IPS-NIHi7 (cell line): ENCODE measurements at regions not wholly inside any gene's neighbourhood (a gene's known extent, or its start where the extent isn't known, plus 50 kb on each side); places are given as distances from the start of the nearest gene placed in this dataset.
"Not testable (repeated sequence)": the region's sequence is repeated elsewhere in the genome, so short reads cannot be mapped to it uniquely, and the experiment has no call there.

ENCODE experiments used
- DNase-seq: peaks from one replicate; pipeline ENCODE4 v3.0.0; 2012; ENCODE audit warnings: mixed read lengths; ENCODE audit errors: extremely low spot score

DNA sequence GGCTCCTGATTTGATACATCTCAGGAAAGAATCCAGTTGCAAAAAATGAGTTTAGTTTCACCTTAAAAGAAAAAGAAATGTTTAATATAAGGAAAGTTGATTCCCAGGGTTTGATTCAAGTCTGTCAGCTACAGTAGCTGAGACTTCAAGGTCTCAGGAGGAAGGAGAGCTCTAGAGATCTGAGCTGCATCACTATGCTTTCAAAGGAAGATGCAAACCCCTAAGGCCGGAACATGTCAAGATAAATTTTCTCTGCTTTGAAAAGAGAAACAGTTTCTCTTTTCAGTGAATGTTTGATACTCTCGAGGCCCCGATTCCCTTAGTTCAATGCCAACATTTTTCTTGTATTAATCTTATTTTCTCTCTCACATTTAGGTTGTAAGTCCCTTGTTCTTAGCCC, 128.6 kb downstream of the RGPD3 start:
- no peak for DNase-seq

DNA sequence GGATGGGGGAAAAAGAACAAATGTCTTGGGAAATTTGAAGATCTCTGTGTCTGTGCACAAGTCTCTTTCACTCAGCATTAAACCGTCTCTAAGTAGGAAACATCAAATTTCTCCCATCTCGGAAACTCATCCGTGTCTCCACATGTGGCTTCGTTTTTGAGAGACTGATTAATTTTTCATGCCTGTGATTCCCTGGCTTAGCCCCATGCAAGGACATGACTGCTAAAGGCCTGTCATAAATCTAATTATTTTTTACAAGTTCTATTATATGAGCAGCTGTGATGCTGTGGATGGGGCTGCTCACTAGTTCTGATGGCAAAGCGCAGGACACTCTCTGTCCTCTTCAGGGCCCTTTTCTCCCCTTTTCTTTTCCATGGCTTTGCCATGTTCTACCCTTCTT, 129.1 kb downstream of the RGPD3 start:
- no peak for DNase-seq

DNA sequence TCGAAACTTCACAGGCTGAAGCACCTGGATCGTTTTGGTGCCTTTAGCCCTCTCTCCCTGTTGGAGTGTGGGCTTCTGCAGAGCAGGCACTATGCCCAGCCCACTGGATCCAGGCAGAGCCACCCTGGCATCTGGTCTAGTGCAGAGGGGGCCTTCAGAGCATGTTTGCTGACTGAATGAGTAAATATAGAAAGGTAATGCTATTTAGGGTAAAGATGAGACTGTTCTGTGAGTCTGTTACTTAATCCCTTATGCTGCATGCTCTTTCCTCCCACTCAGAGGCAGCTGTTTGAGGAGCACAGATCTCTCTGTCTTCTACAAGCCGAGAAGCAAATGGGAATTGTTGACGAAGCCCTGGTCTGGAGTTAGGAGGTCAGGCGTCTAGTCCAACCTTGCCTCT, 130.2 kb downstream of the RGPD3 start:
- no peak for DNase-seq

DNA sequence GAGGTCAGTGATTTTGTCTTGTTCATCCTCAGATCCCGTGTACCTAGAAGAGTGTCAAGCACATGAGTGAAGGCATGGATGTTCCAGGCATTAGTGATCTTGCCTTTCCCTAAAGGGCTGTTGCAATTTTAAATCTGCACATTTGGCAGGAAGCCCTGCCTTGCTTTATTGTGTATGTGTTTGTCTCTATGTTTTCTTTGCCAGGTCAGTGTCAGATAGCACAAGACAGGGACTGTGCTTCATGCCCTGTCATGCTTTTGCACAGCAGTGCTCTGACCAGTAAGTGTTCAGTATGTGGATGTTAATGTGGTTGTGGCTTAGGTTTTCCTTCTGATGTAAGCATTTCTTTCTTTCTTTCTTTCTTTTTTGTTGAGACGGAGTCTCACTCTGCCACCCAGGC, 131.5 kb downstream of the RGPD3 start:
- no peak for DNase-seq

DNA sequence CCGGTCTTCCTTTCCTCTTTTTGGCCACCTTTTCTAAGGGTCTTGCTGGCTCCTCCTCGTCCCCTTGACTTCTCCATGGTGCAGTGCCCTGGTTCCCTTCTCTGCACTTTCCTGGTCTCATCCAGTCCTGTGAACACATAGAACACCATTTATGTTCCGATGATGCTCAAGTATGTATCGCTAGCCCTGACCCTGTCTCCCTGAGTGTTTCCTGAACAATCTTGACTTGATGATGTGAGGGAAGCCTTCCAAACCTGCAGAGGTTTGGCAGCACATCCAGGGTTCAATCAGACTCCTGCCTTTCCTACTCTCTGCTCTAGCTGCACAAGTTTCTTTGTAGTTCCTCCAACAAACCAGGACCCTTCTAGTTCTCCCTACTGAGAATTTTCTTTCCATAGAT, 132.1 kb downstream of the RGPD3 start:
- DNase-seq: no peak

DNA sequence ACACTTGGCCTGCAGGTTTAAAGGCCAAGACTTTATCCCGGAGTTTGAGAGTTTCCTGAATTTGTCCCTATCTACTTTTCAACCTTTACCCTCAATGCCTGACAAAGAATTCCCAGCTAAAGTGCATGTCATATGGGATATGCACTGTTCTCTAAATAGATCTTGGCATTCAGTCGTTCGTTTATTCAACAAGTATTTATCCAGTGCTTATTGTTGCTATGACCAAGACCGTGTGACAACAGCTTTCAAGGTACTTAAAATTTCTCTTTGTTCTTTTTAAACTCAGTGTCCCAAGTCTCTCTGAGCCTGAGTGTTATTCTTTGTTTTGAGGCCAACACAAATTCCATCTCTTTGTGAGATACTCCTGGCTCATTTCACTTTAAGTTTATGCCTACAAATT, 133.4 kb downstream of the RGPD3 start:
- DNase-seq: no peak

DNA sequence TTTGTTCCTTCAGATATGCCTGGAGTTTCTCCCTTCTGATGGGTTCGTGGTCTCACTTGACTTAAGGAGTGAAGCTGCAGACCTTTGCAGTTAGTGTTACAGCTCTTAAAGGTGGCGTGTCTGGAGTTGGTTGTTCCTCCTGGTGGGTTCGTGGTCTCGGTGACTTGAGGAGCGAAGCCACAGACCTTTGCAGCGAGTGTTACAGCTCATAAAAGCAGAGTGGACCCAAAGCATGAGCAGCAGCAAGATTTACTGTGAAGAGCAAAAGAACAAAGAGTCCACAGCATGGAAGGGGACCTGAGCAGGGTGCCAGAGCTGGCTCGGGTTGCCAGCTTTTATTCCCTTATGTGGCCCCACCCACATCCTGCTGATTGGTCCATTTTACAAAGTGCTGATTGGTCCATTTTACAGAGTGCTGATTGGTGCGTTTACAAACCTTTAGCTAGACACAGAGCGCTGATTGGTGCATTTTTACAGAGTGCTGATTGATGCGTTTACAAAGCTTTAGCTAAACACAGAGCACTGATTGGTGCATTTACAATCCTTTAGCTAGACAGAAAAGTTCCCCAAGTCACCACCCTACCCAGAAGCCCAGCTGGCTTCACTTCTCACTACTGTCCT, 134.8 kb downstream of the RGPD3 start:
- not testable (repeated sequence) for DNase-seq

DNA sequence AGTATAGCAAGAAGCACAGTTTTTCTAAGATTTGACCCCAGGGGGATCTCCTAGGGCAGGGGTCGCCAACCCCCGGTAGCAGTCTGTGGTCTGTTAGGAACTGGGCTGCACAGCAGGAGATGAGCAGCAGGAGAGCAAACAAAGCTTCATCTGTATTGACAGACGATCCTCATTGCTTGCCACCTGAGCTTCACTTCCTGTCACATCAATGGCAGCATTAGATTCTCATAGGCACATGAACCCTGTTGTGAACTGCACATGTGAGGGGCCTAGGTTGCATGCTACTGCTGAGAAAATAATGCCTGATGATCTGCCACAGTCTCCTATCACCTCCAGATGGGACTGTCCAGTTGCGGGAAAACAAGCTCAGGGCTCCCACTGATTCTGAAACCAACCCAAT, 136.2 kb downstream of the RGPD3 start:
- DNase-seq: no peak

DNA sequence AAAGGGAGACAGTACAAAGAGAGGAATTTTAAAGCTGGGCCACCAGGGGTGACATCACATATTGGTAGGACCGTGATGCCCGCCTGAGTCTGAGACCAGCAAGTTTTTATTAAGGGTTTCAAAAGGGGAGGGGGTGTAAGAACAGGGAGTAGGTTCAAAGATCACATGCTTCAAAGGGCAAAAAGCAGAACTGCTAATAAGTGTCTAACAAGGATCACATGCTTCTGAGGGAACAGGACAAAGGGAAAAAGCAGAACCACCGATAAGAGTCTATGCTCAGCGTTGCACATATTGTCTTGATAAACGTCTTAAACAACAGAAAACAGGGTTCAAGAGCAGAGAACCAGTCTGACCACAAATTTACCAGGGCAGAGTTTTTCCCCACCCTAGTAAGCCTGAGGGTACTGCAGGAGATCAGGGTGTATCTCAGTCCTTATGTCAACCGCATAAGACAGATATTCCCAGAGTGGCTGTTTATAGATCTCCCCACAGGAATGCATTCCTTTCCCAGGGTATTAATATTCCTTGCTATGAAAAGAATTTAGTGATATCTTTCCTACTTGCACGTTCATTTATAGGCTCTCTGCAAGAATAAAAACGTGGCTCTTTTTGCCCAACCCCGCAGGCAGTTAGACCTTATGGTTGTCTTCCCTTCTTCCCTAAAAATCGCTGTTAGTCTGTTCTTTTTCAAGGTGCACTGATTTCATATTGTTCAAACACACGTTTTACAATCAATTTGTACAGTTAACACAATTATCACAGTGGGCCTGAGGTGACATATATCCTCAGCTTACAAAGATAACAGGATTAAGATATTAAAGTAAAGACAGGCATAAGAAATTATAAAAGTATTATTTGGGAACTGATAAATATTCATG, 136.5 kb upstream of the UXS1 start:
- not testable (repeated sequence) for DNase-seq

DNA sequence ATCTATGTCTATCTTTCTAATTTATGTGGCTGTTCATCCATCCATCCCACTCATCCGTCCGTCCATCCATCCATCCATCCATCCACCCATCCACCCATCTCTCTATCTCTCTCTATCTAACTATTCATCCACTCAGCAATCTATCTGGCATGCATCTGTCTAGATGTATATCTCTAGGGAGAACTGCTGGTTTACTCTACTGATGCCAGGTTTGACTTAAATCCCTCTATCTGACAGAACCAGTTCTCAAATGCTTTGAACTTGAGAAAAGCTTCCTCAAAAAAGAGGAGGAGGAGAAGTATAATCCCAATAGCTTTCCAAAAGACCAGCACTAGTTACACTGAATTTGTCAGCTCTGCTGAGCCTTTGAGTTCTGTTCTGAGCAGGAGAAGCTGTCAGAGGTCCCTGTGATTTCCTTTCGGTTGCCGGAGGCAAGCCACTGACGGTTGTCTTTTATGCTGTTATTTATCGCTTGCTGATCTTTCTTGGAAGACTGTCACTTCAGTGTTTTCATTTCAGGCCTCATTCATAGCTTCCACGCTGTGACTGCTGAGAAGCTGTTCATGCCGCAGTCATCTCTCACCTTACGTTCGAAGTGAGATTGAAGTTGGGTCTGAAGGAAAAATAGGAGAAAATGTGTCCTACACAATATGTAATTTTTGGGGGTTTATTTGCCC, 129.4 kb upstream of the UXS1 start:
- DNase-seq: no peak

DNA sequence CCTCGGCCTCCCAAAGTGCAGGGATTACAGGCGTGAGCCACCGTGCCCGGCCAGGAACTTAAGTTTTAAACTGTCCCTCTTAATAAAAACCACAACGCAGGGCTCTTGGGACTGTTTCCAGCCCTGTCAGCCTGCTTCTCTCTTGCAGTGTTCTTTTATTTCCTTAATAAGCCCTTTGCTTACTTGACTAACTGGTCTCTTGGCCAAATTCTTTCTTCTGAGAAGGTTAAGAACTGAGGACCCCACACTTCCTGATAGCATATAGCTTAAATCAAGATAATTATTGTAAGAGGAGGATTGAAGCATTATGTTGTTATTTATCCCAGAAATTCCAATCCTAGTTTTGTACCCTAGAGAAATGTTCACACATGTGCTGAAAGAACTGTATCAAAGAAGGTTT, 128.2 kb upstream of the UXS1 start:
- no peak for DNase-seq

DNA sequence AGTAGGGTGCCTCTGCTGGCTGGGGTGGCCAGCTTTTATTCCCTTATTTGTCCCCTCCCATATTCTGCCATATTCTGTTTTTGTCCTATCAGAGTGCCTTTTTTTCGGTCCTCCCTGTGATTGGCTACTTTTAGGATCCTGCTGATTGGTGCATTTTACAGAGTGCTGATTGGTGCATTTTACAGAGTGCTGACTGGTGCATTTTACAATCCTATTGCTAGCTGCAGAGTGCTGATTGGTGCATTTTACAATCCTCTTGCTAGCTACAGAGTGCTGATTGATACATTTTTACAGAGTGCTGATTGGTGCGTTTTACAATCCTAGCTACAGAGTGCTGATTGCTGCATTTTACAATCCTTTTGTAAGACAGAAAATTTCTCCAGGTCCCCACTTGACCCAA, 126.3 kb upstream of the UXS1 start:
- DNase-seq: not testable (repeated sequence)

DNA sequence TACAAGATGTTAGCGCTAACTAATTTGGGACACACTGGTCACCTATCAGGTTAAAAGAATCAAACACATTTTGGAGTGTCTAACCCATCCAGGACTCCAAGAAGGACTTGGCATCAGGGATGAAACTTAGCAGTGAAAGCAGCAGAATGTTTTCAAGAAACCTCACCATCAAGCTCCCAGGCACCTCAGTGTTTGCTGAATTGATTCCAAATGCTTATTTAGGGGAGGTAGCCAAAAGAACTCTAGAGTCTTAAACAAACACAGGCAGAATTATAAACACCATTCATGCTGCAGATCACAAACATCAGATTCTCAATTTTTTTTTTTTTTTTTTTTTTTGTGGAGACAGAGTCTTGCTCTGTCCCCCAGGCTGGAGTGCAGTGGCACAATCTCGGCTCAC, 122.8 kb upstream of the UXS1 start:
- DNase-seq: no peak

DNA sequence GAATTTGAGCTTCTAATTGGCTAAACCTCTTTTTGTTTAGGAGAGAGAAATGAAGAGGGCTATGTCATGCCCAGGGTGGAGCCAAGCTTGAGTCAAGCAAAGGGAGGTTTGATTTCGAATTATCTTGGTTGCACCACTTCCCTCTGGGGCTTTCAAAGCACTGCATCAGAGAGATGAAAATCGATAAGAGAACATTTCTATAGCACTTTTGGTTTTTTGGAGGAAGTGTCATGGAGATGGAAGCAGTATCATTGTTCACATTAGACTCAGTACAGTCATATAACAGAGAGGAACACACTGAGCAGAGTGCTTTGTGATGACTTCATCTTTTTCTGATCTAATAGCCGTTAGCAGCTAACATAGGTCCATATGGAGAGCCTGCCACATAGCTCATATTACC, 120.3 kb upstream of the UXS1 start:
- DNase-seq: no peak

DNA sequence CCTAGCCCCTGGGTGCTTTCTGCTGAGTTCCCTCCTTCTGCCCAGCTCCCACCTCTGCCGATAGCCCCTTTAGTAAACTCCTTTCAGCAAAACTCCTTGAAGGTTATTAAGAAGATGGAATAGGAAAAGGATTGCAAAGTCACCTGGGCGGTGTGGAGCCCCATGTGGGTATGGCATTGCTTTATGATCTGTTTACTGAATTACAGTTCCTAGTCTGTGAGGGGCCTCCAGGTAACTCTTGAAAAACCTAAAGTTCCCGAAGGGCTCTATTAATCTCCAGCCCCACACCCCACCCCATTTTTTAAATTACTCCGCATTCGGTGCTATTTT, 116.9 kb upstream of the UXS1 start:
- DNase-seq: no peak

DNA sequence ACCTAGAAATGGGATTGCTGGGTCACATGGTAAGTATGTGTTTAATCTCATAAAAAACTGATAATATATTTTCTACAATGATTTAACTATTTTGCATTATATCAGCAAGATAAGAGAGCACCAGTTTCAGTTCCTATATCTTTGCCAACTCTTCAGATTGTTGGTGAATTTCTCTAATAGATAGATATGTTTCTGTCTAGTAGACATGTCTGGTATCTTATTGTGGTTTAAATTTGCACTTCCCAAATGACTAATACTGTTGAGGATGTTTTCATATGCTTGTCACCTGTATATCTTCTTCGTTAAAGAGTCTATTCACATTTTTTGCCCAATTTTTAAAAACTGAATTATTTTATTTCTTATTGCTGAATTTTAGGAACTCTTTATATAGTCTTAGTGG, 113.8 kb upstream of the UXS1 start:
- DNase-seq: no peak

DNA sequence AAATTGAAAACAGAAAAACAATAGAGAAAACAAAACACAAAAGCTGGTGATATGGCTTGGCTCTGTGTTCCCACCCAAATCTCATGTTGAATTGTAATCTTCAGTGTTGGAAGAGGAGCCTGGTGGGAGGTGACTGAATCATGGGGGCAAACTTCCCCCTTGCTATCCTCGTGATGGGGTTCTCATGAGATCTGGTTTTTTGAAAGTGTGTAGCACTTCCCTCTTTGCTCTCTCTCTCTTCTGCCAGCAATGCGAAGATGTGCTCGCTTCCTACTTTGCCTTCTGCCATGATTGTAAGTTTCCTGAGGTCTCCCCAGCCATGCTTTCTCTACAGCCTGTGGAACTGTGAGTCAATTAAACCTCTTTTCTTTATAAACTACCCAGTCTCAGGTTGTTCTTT, 112.3 kb upstream of the UXS1 start:
- no peak for DNase-seq

DNA sequence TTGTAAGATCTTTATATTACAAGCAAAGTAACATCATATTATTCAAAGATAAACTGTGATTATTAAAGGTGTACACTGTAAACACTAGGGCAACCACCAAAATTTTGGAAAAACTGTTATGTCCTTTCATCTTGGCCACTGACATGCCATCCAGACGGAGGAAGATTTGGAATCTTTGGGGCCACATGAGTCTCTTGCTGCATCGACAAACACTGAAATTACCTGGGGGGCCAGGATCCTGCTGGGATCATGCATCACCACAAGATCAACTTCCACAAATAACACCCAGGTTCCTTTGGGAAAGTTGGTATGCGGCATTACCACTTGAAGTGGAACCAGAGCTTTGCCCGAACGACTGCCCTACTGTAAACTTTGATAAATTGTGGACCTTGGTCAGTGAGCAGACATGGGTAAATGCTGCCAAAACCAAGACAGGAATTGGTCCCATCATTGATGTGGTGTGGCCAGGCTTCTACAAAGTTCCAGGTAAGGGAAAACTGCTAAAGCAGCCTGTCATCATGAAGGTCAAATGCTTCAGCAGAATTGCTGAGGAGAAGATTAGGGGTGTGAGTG, 110.6 kb upstream of the UXS1 start:
- no peak for DNase-seq

DNA sequence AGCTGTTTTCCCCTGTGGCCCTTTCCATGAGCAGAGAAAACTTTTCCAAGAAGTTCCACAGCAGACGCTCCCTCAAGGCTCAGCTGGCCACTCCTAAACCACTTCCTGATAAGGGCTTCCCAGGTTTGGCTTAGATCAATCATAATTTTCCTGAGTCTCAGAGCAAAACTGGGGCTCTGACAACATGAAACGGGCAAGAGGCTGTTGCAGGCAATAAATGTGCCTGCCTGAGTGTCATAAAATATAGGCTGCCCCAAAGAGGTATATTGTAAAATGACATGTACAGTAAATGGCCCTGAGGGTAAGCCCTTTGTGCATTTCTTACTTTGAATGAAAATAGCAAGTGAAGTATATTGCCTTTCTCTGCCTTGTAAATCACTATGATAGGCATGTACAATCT, 105.6 kb upstream of the UXS1 start:
- no peak for DNase-seq

DNA sequence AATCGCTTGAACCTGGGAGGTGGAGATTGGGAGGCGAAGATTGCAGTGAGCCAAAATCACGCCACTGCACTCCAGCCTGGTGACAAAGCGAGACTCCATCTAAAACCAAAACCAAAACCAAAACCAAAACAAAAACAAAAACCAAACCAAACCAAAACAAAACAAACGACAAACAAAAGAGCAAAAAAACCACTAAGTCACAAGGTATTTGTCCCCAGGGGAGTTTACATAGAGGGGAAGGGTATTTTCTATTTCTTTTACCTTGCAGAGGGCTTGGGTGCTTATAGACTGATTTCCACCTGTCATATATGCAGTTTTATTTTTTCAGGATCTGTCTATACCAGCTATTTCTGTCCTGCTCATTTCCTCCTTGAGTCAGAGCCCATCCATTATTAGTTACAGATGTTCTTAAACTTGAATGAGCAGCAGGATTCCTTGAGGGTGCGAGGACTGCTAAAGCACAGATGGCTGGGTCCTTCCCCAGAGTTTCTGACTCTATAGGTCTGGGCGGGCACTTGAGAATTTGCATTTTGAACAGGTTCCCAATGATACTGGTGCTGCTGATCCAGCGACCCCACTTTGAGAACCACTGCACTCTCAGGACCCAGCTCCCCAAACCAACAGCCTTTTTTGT, 102.2 kb upstream of the UXS1 start:
- no peak for DNase-seq

DNA sequence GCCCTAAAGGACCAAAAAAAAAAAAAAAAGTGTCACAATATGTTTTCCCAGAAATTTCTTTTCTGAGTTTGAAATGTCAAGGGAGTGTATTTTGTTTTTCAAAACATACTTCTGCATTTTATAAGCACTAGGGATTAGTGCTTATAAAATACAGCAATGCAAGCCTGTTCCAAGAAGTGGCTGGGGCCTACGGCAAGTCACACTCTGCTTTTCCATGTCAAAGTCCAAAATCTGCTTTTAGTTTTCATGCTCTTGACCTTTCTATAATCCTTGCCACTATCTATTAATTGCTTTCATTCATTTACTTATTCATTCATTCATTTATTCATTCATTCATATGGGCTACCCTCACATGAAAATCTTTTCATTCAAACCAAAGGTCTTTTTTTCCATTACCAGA, 100.1 kb upstream of the UXS1 start:
- no peak for DNase-seq

DNA sequence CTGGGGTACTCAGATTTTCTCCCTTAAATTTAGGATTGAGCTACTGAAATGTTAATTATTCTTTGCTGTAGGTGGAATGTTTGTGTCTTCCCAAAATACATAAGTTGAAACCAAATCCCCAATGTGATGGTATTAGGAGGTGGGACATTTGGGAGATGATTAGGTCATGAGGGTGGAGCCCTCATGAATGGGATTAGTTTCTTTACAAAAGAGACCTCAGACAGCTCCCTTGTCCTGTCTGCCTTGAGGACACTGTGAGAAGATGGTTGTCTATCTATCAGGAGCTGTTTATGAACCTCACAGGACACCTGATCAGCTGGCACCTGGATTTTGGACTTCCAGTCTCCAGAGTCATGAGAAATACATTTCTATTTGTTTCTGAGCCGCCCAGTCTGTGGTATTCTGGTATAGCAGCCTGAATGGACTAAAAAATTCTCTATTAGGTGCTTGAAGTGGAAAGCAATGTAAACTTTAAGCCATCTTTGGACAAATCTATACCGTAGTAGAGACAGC, 99.2 kb upstream of the UXS1 start:
- DNase-seq: no peak
